SK-N-SH (cell line): ENCODE measurements at regions not wholly inside any gene's neighbourhood (a gene's known extent, or its start where the extent isn't known, plus 50 kb on each side); places are given as distances from the start of the nearest gene placed in this dataset.

Experiments
- EZH2phosphoT487 ChIP-seq: fragments of 200-600 bp; sonication (generic); IDR thresholded peaks from 2 replicates; pipeline ENCODE4 v1.6.1; 2017; ENCODE audit warnings: low read depth, mixed run types, mild to moderate bottlenecking, antibody characterized with exemption, moderate library complexity, borderline replicate concordance
- MEF2A ChIP-seq: IDR thresholded peaks from 2 replicates; pipeline ENCODE4 v1.4.0; 2012; ENCODE audit warnings: low read depth, borderline replicate concordance
- NRF1 ChIP-seq: IDR thresholded peaks from 2 replicates; pipeline ENCODE4 v1.6.1; 2012; ENCODE audit warnings: low read depth, mild to moderate bottlenecking, low read length
- POLR2AphosphoS5 ChIP-seq: IDR thresholded peaks from 2 replicates; pipeline ENCODE4 v1.6.1; 2012; ENCODE audit warnings: low read depth, low read length
- RCOR1 ChIP-seq: fragments of 150-350 bp; IDR thresholded peaks from 2 replicates; pipeline ENCODE4 v1.6.1; 2017; ENCODE audit warnings: antibody characterized with exemption, low read length
- RXRA ChIP-seq: IDR thresholded peaks from 2 replicates; pipeline ENCODE4 v1.4.0; 2012; ENCODE audit warnings: low read depth, mild to moderate bottlenecking, borderline replicate concordance

DNA sequence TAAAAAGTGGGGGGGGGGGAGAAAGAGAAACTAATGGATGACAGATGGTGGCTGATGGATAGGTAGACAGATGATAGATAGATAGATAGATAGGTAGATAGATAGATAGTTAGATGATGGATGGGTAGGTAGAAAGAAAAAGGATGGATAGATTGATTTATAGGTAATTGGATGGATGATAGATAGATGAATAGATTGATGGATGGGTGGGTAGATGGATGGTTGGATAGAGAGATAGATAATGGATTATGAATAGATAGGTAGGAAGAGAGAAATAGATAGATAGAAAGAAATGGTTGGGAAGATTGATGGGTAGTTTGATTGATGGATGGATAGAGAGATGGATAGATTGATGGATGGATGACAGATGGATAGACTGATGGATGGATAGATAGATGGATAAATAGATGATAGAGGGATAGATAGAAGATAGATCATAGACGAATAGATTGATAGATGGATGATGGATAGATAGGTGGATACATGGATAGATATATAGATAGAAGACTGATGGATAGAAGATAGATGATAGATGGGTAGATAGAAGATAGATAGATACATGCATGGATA lies 337.1 kb downstream of the C16orf95 start:
- TF ChIP-seq RCOR1 (no peak), NRF1 (no peak), POLR2AphosphoS5 (no peak), EZH2phosphoT487 (no peak), RXRA (no peak), MEF2A (no peak)
